SK-N-SH (cell line): ENCODE measurements at regions not wholly inside any gene's neighbourhood (a gene's known extent, or its start where the extent isn't known, plus 50 kb on each side); places are given as distances from the start of the nearest gene placed in this dataset.

Experiments used
- CTCF ChIP-seq: fragments of 200-600 bp; sonication (generic); IDR thresholded peaks from 2 replicates; pipeline ENCODE4 v1.6.1; 2017; ENCODE audit warnings: antibody characterized with exemption, mild to moderate bottlenecking, moderate library complexity
- EP300 ChIP-seq, 2 experiments: IDR thresholded peaks; 2 replicates each; pipeline versions ENCODE4 v1.4.0 to v1.6.1; 2012; ENCODE audit warnings: borderline replicate concordance in 1 of 2, low read depth in 1 of 2, low read length in 1 of 2
- EZH2phosphoT487 ChIP-seq: fragments of 200-600 bp; sonication (generic); IDR thresholded peaks from 2 replicates; pipeline ENCODE4 v1.6.1; 2017; ENCODE audit warnings: low read depth, mixed run types, mild to moderate bottlenecking, antibody characterized with exemption, moderate library complexity, borderline replicate concordance
- FOXJ3 ChIP-seq: sonication (generic); formaldehyde crosslinking; IDR thresholded peaks from 2 replicates; pipeline ENCODE4 v1.5.1; 2020; ENCODE audit warnings: mild to moderate bottlenecking, missing genetic modification reagents
- JUND ChIP-seq: IDR thresholded peaks from 2 replicates; pipeline ENCODE4 v1.4.0; 2012
- NFIC ChIP-seq: IDR thresholded peaks from 2 replicates; pipeline ENCODE4 v1.4.0; 2012; ENCODE audit warnings: borderline replicate concordance
- POLR2AphosphoS5 ChIP-seq: IDR thresholded peaks from 2 replicates; pipeline ENCODE4 v1.6.1; 2012; ENCODE audit warnings: low read depth, low read length
- RAD21 ChIP-seq: IDR thresholded peaks from 2 replicates; pipeline ENCODE4 v1.6.1; 2012; ENCODE audit warnings: mild to moderate bottlenecking, low read length
- RCOR1 ChIP-seq: fragments of 150-350 bp; IDR thresholded peaks from 2 replicates; pipeline ENCODE4 v1.6.1; 2017; ENCODE audit warnings: antibody characterized with exemption, low read length
- REST ChIP-seq: IDR thresholded peaks from 2 replicates; pipeline ENCODE4 v1.6.1; 2012; ENCODE audit warnings: mild to moderate bottlenecking, low read depth, low read length, moderate library complexity
- RFX5 ChIP-seq: IDR thresholded peaks from 2 replicates; pipeline ENCODE4 v1.6.1; 2012; ENCODE audit warnings: mild to moderate bottlenecking, improper control_type of control experiment, low read length
- TCF12 ChIP-seq: IDR thresholded peaks from 2 replicates; pipeline ENCODE4 v1.4.0; 2012
- YY1 ChIP-seq: IDR thresholded peaks from 2 replicates; pipeline ENCODE4 v1.4.0; 2012; ENCODE audit warnings: low read depth, mild to moderate bottlenecking
- TF ChIP-seq, protein P1 (sequence below): IDR thresholded peaks from 2 replicates; pipeline ENCODE4 v1.4.0; 2012; ENCODE audit warnings: low read depth

GRCh38 chr22:48300877-48301276, 1526.8 kb downstream of the BRD1 start:
- TF ChIP-seq EZH2phosphoT487: no peak
- TF ChIP-seq, protein P1, sequence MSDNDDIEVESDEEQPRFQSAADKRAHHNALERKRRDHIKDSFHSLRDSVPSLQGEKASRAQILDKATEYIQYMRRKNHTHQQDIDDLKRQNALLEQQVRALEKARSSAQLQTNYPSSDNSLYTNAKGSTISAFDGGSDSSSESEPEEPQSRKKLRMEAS: no peak
- no peak for TF ChIP-seq TCF12
- TF ChIP-seq REST: no peak
- TF ChIP-seq CTCF: no peak
- no peak for TF ChIP-seq RFX5
- TF ChIP-seq EP300 (IDR thresholded peaks at IDR 0.05; ENCODE audit: borderline replicate concordance in 1 of 2, low read depth in 1 of 2, low read length in 1 of 2): no peak
- no peak for TF ChIP-seq NFIC
- no peak for TF ChIP-seq POLR2AphosphoS5
- TF ChIP-seq RAD21: no peak
- no peak for TF ChIP-seq JUND
- TF ChIP-seq FOXJ3 (CRISPR knock-in tag): no peak
- TF ChIP-seq RCOR1: no peak
- no peak for TF ChIP-seq YY1
